ENCODE measurements at regions not wholly inside any gene's neighbourhood (a gene's known extent, or its start where the extent isn't known, plus 50 kb on each side); places are given as distances from the start of the nearest gene placed in this dataset.

- no peak for DNase-seq
Measured at GRCh38 chr20:52242237-52243230, 51.0 kb upstream of the ZFP64 start.
